ENCODE measurements at regions not wholly inside any gene's neighbourhood (a gene's known extent, or its start where the extent isn't known, plus 50 kb on each side); places are given as distances from the start of the nearest gene placed in this dataset.

GRCh38 chr6:87879132-87879861 lies 168.3 kb upstream of the SPACA1 start:
- TF ChIP-seq TCF4 (CRISPR knock-in tag; IDR thresholded peaks at IDR 0.05; ENCODE audit: borderline replicate concordance) (no peak), RARB (CRISPR knock-in tag; IDR thresholded peaks at IDR 0.05) (no peak), TOX (CRISPR knock-in tag; IDR thresholded peaks at IDR 0.05; ENCODE audit: borderline replicate concordance) (no peak), CSRNP3 (CRISPR knock-in tag; IDR thresholded peaks at IDR 0.05) (no peak), PATZ1 (CRISPR knock-in tag; IDR thresholded peaks at IDR 0.05; ENCODE audit: borderline replicate concordance) (no peak), ZFP3 (CRISPR knock-in tag; IDR thresholded peaks at IDR 0.05) (no peak), GLIS3 (CRISPR knock-in tag; IDR thresholded peaks at IDR 0.05) (no peak)
